ENCODE measurements at regions not wholly inside any gene's neighbourhood (a gene's known extent, or its start where the extent isn't known, plus 50 kb on each side); places are given as distances from the start of the nearest gene placed in this dataset.

- H3K36me3 Mint-ChIP-seq (ENCODE audit: low read depth), result no peaks in the 10 kb centered on the region
- no peaks in the 10 kb centered on the region for H3K4me1 Mint-ChIP-seq
- DNase-seq, result no peak
- no peaks in the 10 kb centered on the region for H3K27me3 Mint-ChIP-seq
- no peak overlapping the region for H3K4me3 Mint-ChIP-seq
- no peak overlapping the region for H3K27ac Mint-ChIP-seq
- no peaks in the 10 kb centered on the region for H3K9me3 Mint-ChIP-seq
- intact Hi-C loops (cut with micrococcal nuclease), result no loop called here
These were observed 91.4 kb upstream of the AGAP1 start for GRCh38 chr2:235402422-235402821.

- H3K27me3 Mint-ChIP-seq, result no peaks in the 10 kb centered on the region
- no peaks in the 10 kb centered on the region for H3K9me3 Mint-ChIP-seq
- no peak overlapping the region for H3K27ac Mint-ChIP-seq
- intact Hi-C loops (cut with micrococcal nuclease), result no loop called here
- H3K4me3 Mint-ChIP-seq, result no peak overlapping the region
- no peak for DNase-seq
- no peaks in the 10 kb centered on the region for H3K4me1 Mint-ChIP-seq
- H3K36me3 Mint-ChIP-seq (ENCODE audit: low read depth), result no peaks in the 10 kb centered on the region
These were observed 88.1 kb upstream of the AGAP1 start for GRCh38 chr2:235405612-235406361.

- H3K36me3 Mint-ChIP-seq (ENCODE audit: low read depth), result no peaks in the 10 kb centered on the region
- H3K9me3 Mint-ChIP-seq, result no peaks in the 10 kb centered on the region
- H3K27ac Mint-ChIP-seq, result no peak overlapping the region
- intact Hi-C loops (cut with micrococcal nuclease), result no loop called here
- no peaks in the 10 kb centered on the region for H3K4me1 Mint-ChIP-seq
- no peak for DNase-seq
- no peak overlapping the region for H3K4me3 Mint-ChIP-seq
- no peaks in the 10 kb centered on the region for H3K27me3 Mint-ChIP-seq
These were observed 87.4 kb upstream of the AGAP1 start for GRCh38 chr2:235406430-235406829.

GRCh38 chr2:235411905-235412485, 81.8 kb upstream of the AGAP1 start:
- H3K4me1 Mint-ChIP-seq, result no peaks in the 10 kb centered on the region
- DNase-seq, result no peak
- H3K27ac Mint-ChIP-seq, result no peak overlapping the region
- intact Hi-C loops (cut with micrococcal nuclease), result no loop called here
- no peaks in the 10 kb centered on the region for H3K9me3 Mint-ChIP-seq
- H3K27me3 Mint-ChIP-seq, result no peaks in the 10 kb centered on the region
- no peak overlapping the region for H3K4me3 Mint-ChIP-seq
- no peaks in the 10 kb centered on the region for H3K36me3 Mint-ChIP-seq (ENCODE audit: low read depth)

- H3K27me3 Mint-ChIP-seq, result no peaks in the 10 kb centered on the region
- no peak overlapping the region for H3K4me3 Mint-ChIP-seq
- no peak for DNase-seq
- intact Hi-C loops (cut with micrococcal nuclease), result no loop called here
- no peaks in the 10 kb centered on the region for H3K36me3 Mint-ChIP-seq (ENCODE audit: low read depth)
- no peaks in the 10 kb centered on the region for H3K4me1 Mint-ChIP-seq
- H3K9me3 Mint-ChIP-seq, result no peaks in the 10 kb centered on the region
- no peak overlapping the region for H3K27ac Mint-ChIP-seq
These were observed 80.8 kb upstream of the AGAP1 start for GRCh38 chr2:235413064-235413463.

GRCh38 chr2:235414422-235414821, 79.4 kb upstream of the AGAP1 start:
- DNase-seq, result no peak
- intact Hi-C loops (cut with micrococcal nuclease), result no loop called here
- Mint-ChIP-seq H3K27ac (no peak overlapping the region), H3K4me1 (no peaks in the 10 kb centered on the region), H3K36me3 (ENCODE audit: low read depth) (no peaks in the 10 kb centered on the region), H3K27me3 (no peaks in the 10 kb centered on the region), H3K9me3 (no peaks in the 10 kb centered on the region), H3K4me3 (no peak overlapping the region)

- Mint-ChIP-seq H3K27me3 (no peaks in the 10 kb centered on the region), H3K4me3 (no peak overlapping the region), H3K27ac (no peak overlapping the region), H3K4me1 (no peaks in the 10 kb centered on the region), H3K9me3 (no peaks in the 10 kb centered on the region), H3K36me3 (ENCODE audit: low read depth) (no peaks in the 10 kb centered on the region)
- intact Hi-C loops (cut with micrococcal nuclease), result no loop called here
- DNase-seq, result no peak
These were observed 76.9 kb upstream of the AGAP1 start for GRCh38 chr2:235416858-235417499.

- Mint-ChIP-seq H3K27ac (no peak overlapping the region), H3K4me3 (no peak overlapping the region), H3K4me1 (no peaks in the 10 kb centered on the region), H3K27me3 (no peaks in the 10 kb centered on the region), H3K9me3 (no peaks in the 10 kb centered on the region), H3K36me3 (ENCODE audit: low read depth) (no peaks in the 10 kb centered on the region)
- DNase-seq, result no peak
- intact Hi-C loops (cut with micrococcal nuclease), result no loop called here
These were observed 74.9 kb upstream of the AGAP1 start for GRCh38 chr2:235418918-235419317.

GRCh38 chr2:235419996-235420395, 73.8 kb upstream of the AGAP1 start:
- H3K27ac Mint-ChIP-seq, result no peak overlapping the region
- H3K4me1 Mint-ChIP-seq, result no peaks in the 10 kb centered on the region
- no peak overlapping the region for H3K4me3 Mint-ChIP-seq
- H3K36me3 Mint-ChIP-seq (ENCODE audit: low read depth), result no peaks in the 10 kb centered on the region
- no peaks in the 10 kb centered on the region for H3K27me3 Mint-ChIP-seq
- no peaks in the 10 kb centered on the region for H3K9me3 Mint-ChIP-seq
- intact Hi-C loops (cut with micrococcal nuclease), result no loop called here
- no peak for DNase-seq

GRCh38 chr2:235421618-235422017, 72.2 kb upstream of the AGAP1 start:
- H3K4me1 Mint-ChIP-seq, result no peaks in the 10 kb centered on the region
- H3K36me3 Mint-ChIP-seq (ENCODE audit: low read depth), result no peaks in the 10 kb centered on the region
- intact Hi-C loops (cut with micrococcal nuclease), result no loop called here
- no peak overlapping the region for H3K27ac Mint-ChIP-seq
- DNase-seq, result no peak
- no peaks in the 10 kb centered on the region for H3K27me3 Mint-ChIP-seq
- H3K4me3 Mint-ChIP-seq, result no peak overlapping the region
- no peaks in the 10 kb centered on the region for H3K9me3 Mint-ChIP-seq

GRCh38 chr2:235430366-235431083, 63.3 kb upstream of the AGAP1 start:
- no peaks in the 10 kb centered on the region for H3K9me3 Mint-ChIP-seq

GRCh38 chr2:235432741-235433520, 60.9 kb upstream of the AGAP1 start:
- Mint-ChIP-seq H3K27me3 (peaks cover 2% of the 10 kb centered on the region), H3K9me3 (no peaks in the 10 kb centered on the region), H3K4me1 (no peaks in the 10 kb centered on the region), H3K27ac (no peak overlapping the region), H3K4me3 (no peak overlapping the region), H3K36me3 (ENCODE audit: low read depth) (no peaks in the 10 kb centered on the region)
- intact Hi-C loops (cut with micrococcal nuclease), result no loop called here
- no peak for DNase-seq

More at GRCh38 chr2:235430366-235431083, 63.3 kb upstream of the AGAP1 start:
- Mint-ChIP-seq H3K27me3 (peaks cover 2% of the 10 kb centered on the region), H3K36me3 (ENCODE audit: low read depth) (no peaks in the 10 kb centered on the region), H3K27ac (no peak overlapping the region), H3K4me3 (no peak overlapping the region), H3K4me1 (no peaks in the 10 kb centered on the region)
- intact Hi-C loops (cut with micrococcal nuclease), result no loop called here
- no peak for DNase-seq

GRCh38 chr2:235433860-235434259, 60.0 kb upstream of the AGAP1 start:
- Mint-ChIP-seq H3K4me3 (no peak overlapping the region), H3K27me3 (peaks cover 2% of the 10 kb centered on the region), H3K9me3 (no peaks in the 10 kb centered on the region), H3K27ac (no peak overlapping the region), H3K36me3 (ENCODE audit: low read depth) (no peaks in the 10 kb centered on the region), H3K4me1 (no peaks in the 10 kb centered on the region)
- no peak for DNase-seq
- intact Hi-C loops (cut with micrococcal nuclease), result no loop called here

Measured in activated CD4-positive, alpha-beta T cell treated with anti-CD3 and anti-CD28 coated beads, Interleukin-2, amount 10 ng/mL, durations not matched to agents 24 days and 14 days (primary cell).